DND-41 (cell line): ENCODE measurements at regions not wholly inside any gene's neighbourhood (a gene's known extent, or its start where the extent isn't known, plus 50 kb on each side); places are given as distances from the start of the nearest gene placed in this dataset.

Experiments used
- ATAC-seq: fragments of 200-7000 bp; cut with Tn5 transposase; 3 replicates; pipeline ENCODE4 v1.9.1; 2021; ENCODE audit warnings: low read depth; ENCODE audit not compliant: insufficient read depth
- DNase-seq: peaks from one replicate; pipeline ENCODE4 v3.0.0-alpha.2; 2020
- H2AFZ ChIP-seq: 2 replicates; pipeline ENCODE4 v1.6.0; 2012; ENCODE audit warnings: low read depth, low read length
- H3K27ac ChIP-seq: 2 replicates; pipeline ENCODE4 v1.5.1; 2012; ENCODE audit warnings: low read length, inconsistent platforms
- H3K27me3 ChIP-seq: fragments of 200-600 bp; sonication (generic); 2 replicates; pipeline ENCODE4 v1.6.0; 2012; ENCODE audit warnings: low read length, mild to moderate bottlenecking, inconsistent platforms; ENCODE audit not compliant: insufficient read depth, poor library complexity
- H3K36me3 ChIP-seq: 2 replicates; pipeline ENCODE4 v1.5.1; 2012; ENCODE audit warnings: low read length, inconsistent platforms; ENCODE audit not compliant: insufficient read depth
- H3K4me1 ChIP-seq: 2 replicates; pipeline ENCODE4 v1.5.1; 2012; ENCODE audit warnings: mild to moderate bottlenecking, low read length; ENCODE audit not compliant: insufficient read depth
- H3K4me2 ChIP-seq: 2 replicates; pipeline ENCODE4 v1.6.0; 2012; ENCODE audit warnings: mild to moderate bottlenecking, moderate library complexity, low read length, inconsistent platforms; ENCODE audit not compliant: insufficient read depth
- H3K4me3 ChIP-seq, 2 experiments: fragments of 200-600 bp in 1 of 2; shearing (Covaris generic) in 1 of 2; 2 replicates each; pipeline ENCODE4 v1.5.1; 2012 to 2016; ENCODE audit warnings: inconsistent platforms in 2 of 2, low read length in 2 of 2, mild to moderate bottlenecking in 2 of 2, low read depth in 1 of 2, moderate library complexity in 1 of 2
- H3K79me2 ChIP-seq: 2 replicates; pipeline ENCODE4 v1.6.0; 2012; ENCODE audit warnings: low read length, inconsistent platforms; ENCODE audit not compliant: insufficient read depth
- H3K9ac ChIP-seq: 2 replicates; pipeline ENCODE4 v1.6.0; 2012; ENCODE audit warnings: low read depth, mild to moderate bottlenecking, inconsistent platforms, low read length, moderate library complexity
- H3K9me3 ChIP-seq: 2 replicates; pipeline ENCODE4 v1.5.1; 2012; ENCODE audit warnings: low read length, moderate library complexity, mild to moderate bottlenecking, inconsistent platforms; ENCODE audit not compliant: insufficient read depth, severe bottlenecking
- H4K20me1 ChIP-seq: 2 replicates; pipeline ENCODE4 v1.6.0; 2012; ENCODE audit warnings: low read length; ENCODE audit not compliant: insufficient read depth
- CTCF ChIP-seq: IDR thresholded peaks from 2 replicates; pipeline ENCODE4 v1.5.1; 2012; ENCODE audit warnings: borderline replicate concordance, low read length, moderate library complexity, mild to moderate bottlenecking; ENCODE audit not compliant: poor library complexity, severe bottlenecking; ENCODE audit errors: extremely low read depth
- EZH2 ChIP-seq: IDR thresholded peaks from 3 replicates; pipeline ENCODE4 v1.6.1; 2012; ENCODE audit warnings: borderline replicate concordance, low read depth, mild to moderate bottlenecking, moderate library complexity, low read length, inconsistent platforms; ENCODE audit not compliant: severe bottlenecking

GRCh38 chr2:195392446-195393336 lies 264.3 kb upstream of the SLC39A10 start:
- H3K9me3 ChIP-seq, result no peaks in the 10 kb centered on the region
- ATAC-seq, result no peak
- no peak for DNase-seq
- no peaks in the 10 kb centered on the region for H3K36me3 ChIP-seq
- no peaks in the 10 kb centered on the region for H3K79me2 ChIP-seq
- H3K4me1 ChIP-seq, result no peaks in the 10 kb centered on the region
- H3K9ac ChIP-seq, result no peak overlapping the region
- H2AFZ ChIP-seq, result no peak overlapping the region
- H4K20me1 ChIP-seq, result no peaks in the 10 kb centered on the region
- H3K4me2 ChIP-seq, result no peak overlapping the region
- TF ChIP-seq CTCF, result no peak
- no peak for TF ChIP-seq EZH2
- H3K4me3 ChIP-seq, result no peak overlapping the region
- H3K27ac ChIP-seq, result no peak overlapping the region
- no peaks in the 10 kb centered on the region for H3K27me3 ChIP-seq

GRCh38 chr2:195390686-195391321 lies 266.2 kb upstream of the SLC39A10 start:
- Histone ChIP-seq H3K27me3 (no peaks in the 10 kb centered on the region), H2AFZ (0 out of 2 replicates have a peak overlapping the region, but pooled peaks have one; percentile 3), H3K79me2 (no peaks in the 10 kb centered on the region), H3K4me1 (no peaks in the 10 kb centered on the region), H3K4me3 (no peak overlapping the region), H3K9ac (no peak overlapping the region), H4K20me1 (no peaks in the 10 kb centered on the region), H3K9me3 (no peaks in the 10 kb centered on the region), H3K36me3 (no peaks in the 10 kb centered on the region), H3K27ac (no peak overlapping the region), H3K4me2 (no peak overlapping the region)
- no peak for ATAC-seq
- TF ChIP-seq EZH2, result no peak
- TF ChIP-seq CTCF, result no peak
- DNase-seq, result no peak

- DNase-seq (no peak), ATAC-seq (no peak)
- H3K36me3 ChIP-seq, result no peaks in the 10 kb centered on the region
- TF ChIP-seq CTCF, result no peak
- no peak for TF ChIP-seq EZH2
- no peaks in the 10 kb centered on the region for H3K27me3 ChIP-seq
- H2AFZ ChIP-seq, result no peak overlapping the region
- H3K4me3 ChIP-seq, result no peak overlapping the region
- H3K4me2 ChIP-seq, result no peak overlapping the region
- H4K20me1 ChIP-seq, result no peaks in the 10 kb centered on the region
- H3K27ac ChIP-seq, result no peak overlapping the region
- no peaks in the 10 kb centered on the region for H3K79me2 ChIP-seq
- no peaks in the 10 kb centered on the region for H3K4me1 ChIP-seq
- H3K9ac ChIP-seq, result no peak overlapping the region
- no peaks in the 10 kb centered on the region for H3K9me3 ChIP-seq
Observed at GRCh38 chr2:195388028-195388427, 269.0 kb upstream of the SLC39A10 start.
